GM19395 (cell line): ENCODE measurements at regions not wholly inside any gene's neighbourhood (a gene's known extent, or its start where the extent isn't known, plus 50 kb on each side); places are given as distances from the start of the nearest gene placed in this dataset.

Experiments
- ATAC-seq: cut with Tn5 transposase; IDR thresholded peaks from one replicate; pipeline ENCODE4 v1.9.1; 2021; ENCODE audit warnings: mild to moderate bottlenecking, moderate library complexity; ENCODE audit not compliant: unreplicated experiment

- no peak for ATAC-seq
Observed at GRCh38 chr2:116645155-116645554, 1169.3 kb upstream of the DDX18 start.

- ATAC-seq: no peak
Observed at GRCh38 chr2:116668691-116669090, 1145.8 kb upstream of the DDX18 start.

GRCh38 chr2:116669782-116670181, 1144.7 kb upstream of the DDX18 start:
- ATAC-seq: no peak

DNA sequence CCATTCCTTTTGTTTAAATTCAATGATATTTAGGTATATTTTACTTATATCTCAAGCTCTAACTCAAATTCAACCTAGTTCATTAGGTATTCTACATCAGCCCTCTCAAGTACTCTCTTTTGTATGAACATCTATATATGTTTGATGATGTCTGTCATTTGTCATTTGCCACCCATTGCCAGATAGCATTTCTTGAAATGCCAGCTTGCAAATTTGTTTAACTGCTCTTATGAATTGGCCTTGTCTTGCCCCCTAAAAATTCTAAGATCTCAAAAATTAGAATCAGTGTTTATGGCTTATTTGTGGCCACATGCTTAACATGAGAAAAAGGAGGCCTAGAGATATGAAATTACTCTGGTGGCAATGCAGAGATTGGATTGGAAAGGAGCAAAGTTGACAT, 1140.3 kb upstream of the DDX18 start:
- ATAC-seq: no peak

- no peak for ATAC-seq
Observed at GRCh38 chr2:116676776-116677175, 1137.7 kb upstream of the DDX18 start.

DNA sequence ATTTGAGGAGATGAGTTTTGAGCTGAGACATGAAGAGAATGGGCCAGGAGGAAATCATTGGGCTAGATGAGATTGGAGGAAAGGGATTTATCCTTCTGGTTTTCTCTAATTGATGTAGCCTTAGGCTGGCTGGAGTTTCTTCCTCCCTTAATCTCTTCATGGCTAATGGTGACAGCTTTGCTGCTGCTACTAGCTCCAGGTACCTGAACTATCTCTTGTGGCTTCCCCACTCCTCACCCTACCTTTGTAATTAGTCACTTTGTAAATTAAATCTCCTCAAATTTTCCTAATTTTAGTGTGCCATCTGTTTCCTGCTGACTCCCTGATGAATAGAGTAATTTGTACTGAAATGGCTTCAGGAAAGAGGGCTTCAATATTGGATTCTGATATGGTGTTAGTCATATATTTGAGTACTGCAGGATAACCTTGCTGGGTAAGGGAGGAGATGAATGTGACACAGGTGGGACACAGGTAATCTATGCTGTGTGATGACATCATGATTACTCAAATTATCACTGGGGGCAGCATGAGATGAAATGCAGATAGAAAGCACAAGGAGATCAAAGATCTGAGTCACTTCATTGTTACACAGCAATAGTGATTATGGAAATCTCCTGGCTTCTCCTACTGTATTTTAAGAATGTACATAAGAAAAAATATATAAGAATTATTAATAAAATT, 1134.1 kb upstream of the DDX18 start:
- ATAC-seq: no peak

GRCh38 chr2:116687371-116687770, 1127.1 kb upstream of the DDX18 start:
- no peak for ATAC-seq

DNA sequence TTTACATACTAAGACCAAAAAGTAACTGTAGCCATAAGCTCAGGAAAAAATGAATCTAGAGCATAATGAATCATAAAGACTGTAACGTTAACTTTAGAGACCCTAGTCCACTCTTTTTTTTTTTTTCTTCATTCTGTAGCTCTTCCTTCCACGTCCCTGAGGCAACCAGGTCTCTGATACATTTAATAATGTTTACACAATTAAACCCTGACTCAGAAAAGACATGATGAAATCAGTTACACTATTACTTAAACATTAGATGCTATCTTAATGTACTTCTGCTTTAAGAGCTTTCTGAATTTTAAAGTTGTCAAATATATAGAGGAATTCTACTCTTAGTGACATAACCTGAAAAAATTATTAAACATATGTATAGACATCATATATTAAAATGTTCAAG, 1121.5 kb upstream of the DDX18 start:
- no peak for ATAC-seq

- no peak for ATAC-seq
Observed at GRCh38 chr2:116696223-116696622, 1118.3 kb upstream of the DDX18 start.

DNA sequence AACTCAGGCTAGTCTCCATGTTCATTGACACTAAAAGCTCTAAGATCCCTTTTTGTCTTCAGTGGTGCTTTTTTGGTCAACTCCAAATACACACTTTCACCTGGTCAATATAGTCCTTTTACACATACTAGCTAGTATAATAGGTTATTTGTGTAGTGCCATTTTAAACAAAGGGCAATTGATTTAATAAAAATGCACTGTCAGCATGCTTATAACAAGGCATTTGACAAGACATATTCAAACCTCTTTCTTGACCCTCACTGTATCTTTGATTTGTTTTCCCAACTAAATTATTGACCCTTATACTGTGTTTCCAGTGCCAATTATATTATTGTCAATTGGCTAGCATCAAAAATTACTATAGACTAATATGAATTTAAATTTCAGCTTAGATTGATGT, 1117.6 kb upstream of the DDX18 start:
- ATAC-seq: no peak

GRCh38 chr2:116706396-116706795, 1108.1 kb upstream of the DDX18 start:
- ATAC-seq: no peak

GRCh38 chr2:116716038-116716437, 1098.5 kb upstream of the DDX18 start:
- no peak for ATAC-seq

GRCh38 chr2:116716444-116716843, 1098.0 kb upstream of the DDX18 start:
- no peak for ATAC-seq

DNA sequence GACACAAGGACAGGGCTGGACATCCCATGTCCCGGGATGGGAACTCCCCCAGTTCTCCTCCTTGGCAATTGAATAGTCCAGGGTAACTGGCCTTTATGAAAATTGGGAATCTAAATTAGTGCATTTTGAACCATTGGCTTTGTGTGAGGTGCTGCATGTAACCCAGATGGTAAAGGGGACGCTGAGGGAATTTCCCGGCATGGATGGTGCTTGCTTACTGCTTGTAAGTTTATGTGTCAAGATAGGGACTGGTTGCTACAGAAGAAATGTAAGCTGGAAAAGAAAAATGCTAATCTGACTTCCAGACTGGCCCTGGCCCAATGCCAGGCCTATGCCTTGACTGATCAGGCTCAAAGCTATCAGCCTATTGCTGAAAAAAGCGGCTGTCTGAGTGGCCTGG, 1096.7 kb upstream of the DDX18 start:
- no peak for ATAC-seq

DNA sequence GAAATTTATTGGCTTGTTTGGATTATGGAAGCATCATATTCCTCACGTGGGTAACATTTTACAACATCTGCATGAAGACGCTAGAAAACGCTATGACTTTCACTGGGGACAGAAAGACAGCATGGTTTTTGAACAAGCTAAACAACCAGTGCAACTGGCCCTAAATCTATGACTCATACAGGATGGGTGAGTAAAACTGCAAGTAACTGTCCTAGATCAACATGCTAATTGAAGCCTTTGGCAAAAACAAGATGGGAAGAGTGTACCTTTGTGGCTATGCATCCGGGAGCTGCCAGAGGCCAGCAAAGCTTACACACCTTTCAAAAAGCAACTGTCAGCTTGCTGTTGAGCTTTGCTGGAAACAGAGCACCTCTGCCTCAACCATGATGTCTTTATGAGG, 1096.0 kb upstream of the DDX18 start:
- no peak for ATAC-seq

GRCh38 chr2:116719836-116720235, 1094.7 kb upstream of the DDX18 start:
- ATAC-seq: no peak

DNA sequence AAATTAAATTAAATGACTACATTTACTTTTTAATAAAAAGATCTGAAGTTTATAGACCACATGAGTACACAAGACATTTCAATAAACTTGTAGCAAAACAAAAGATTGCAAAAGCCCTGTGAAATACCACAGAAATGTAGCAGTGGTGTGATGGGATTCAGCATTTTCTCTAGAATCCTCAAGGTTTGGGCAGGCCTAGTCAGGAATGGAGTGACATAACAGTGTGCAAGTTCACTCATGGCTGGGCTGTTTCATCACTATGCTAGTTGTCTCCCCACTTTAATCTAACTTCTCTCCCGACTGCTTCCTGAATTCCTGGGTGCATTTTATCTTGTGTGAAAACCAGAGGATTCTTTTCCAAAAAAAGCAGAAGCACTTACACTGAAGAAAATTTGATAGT, 1089.9 kb upstream of the DDX18 start:
- no peak for ATAC-seq

DNA sequence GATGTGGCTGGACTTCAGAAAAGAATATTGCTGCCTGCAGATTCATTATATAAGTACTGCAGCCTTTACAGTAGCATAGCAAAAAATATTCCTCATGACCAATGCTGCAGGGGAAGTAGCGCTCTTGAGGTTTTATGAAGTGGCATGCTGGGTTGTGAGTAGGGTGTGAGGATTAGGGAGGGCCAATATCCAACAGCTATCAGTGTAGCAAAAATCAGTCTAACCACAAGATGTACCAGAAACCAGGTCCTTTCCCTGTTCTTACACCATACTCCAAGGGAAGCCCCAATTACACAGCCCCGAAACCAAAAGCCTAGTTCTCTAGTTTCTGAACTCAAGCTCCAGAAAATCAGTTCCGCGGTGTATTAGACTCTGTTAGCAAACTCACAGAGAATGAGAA, 1082.2 kb upstream of the DDX18 start:
- no peak for ATAC-seq

- ATAC-seq: no peak
Observed at GRCh38 chr2:116733699-116734098, 1080.8 kb upstream of the DDX18 start.

- ATAC-seq: no peak
Observed at GRCh38 chr2:116737951-116738350, 1076.5 kb upstream of the DDX18 start.

- no peak for ATAC-seq
Observed at GRCh38 chr2:116747103-116747502, 1067.4 kb upstream of the DDX18 start.

DNA sequence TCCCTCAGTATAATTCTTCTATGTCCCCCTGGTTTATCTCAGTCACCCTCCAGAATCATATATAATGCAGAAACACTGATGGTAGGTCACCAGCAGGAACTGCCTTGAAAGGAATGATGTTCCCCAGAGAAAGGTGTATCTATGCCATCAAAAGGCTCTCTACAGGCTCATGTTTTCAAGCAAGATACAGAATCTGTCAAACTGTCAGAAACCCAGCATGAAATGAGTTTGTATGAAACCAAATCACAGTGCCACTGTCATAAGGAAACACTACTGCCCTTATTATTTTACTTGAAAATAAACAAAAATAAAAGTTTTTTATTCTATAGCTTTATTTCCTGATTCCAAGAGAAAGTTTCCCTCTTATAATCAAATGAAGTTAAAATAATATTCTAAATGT, 1064.5 kb upstream of the DDX18 start:
- ATAC-seq: no peak

DNA sequence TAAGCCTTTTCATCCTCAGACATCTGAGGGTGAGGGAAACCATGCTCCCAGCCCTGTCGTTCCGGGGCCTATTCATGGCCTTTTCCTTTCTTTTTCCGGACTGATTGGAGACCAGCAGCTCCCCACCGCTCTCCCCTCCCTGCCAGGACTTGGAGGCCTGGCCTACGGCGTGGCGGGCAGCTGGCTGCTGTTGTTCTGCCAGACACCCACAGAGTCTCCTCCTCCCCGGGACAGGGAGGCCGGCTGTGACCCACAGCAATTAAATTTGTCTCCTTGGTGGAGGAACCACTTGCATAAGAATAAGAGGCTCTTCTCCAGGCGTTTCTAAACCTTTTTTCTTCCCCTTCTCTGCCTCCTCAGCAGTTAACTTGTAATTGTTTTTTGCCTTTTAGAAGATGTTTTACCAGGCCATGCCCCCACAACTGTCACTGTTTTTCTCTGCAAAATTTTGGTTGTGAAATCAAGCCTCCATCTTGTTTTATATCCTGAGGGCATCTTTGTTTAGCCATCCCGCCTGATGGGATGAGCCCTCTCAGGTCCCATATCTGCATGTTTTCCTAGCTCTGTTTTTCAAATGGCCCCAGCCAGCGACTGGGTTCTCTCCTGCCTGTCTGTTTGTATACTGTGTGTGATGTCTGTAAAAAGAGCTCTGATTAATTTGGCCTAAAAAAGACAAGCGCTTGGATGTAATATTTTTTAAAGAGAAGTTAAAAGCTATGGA, 1060.0 kb upstream of the DDX18 start:
- no peak for ATAC-seq
